Gastroesophageal sphincter (tissue), 3 donors: ENCODE measurements at regions not wholly inside any gene's neighbourhood (a gene's known extent, or its start where the extent isn't known, plus 50 kb on each side); places are given as distances from the start of the nearest gene placed in this dataset.

ENCODE experiments used
- POLR2A ChIP-seq, 2 donors: fragments of 450-650 bp; IDR thresholded peaks; one replicate each; pipeline ENCODE4 v1.6.1; 2017; ENCODE audit warnings: antibody characterized with exemption in 2 of 2, mild to moderate bottlenecking in 2 of 2, moderate library complexity in 1 of 2
- POLR2AphosphoS5 ChIP-seq: sonication (generic); formaldehyde crosslinking; IDR thresholded peaks from one replicate; pipeline ENCODE4 v1.6.1; 2017; ENCODE audit warnings: antibody characterized with exemption
- TF ChIP-seq, protein P1 (sequence below), 4 experiments: fragments of 200-600 bp in 2 of 4; fragments of 450-650 bp in 2 of 4; sonication (generic) in 1 of 4; IDR thresholded peaks; one replicate each; pipeline ENCODE4 v1.5.1; 2017 to 2019; ENCODE audit warnings: antibody characterized with exemption in 4 of 4, mild to moderate bottlenecking in 2 of 4, moderate library complexity in 2 of 4

DNA sequence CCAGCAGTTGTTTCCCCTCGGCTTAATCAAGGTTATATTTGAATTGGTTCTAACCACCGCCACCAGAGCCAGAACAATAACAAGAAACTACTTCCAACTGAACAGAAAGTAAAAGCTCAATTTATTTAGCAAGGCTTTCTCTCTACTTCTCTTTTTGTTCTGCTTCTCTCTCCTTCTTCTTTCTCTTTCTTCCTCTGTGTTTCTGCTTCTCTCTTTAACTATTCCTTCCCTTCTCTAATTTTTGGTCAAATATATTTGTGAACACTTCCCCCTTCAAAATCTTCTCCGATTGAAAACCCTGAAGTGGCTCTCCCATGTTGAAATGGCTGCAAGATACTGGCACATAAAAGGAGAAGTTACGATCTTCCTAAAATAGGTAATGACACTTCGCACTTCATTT lies 1195.9 kb upstream of the PRKX start:
- TF ChIP-seq, protein P1, sequence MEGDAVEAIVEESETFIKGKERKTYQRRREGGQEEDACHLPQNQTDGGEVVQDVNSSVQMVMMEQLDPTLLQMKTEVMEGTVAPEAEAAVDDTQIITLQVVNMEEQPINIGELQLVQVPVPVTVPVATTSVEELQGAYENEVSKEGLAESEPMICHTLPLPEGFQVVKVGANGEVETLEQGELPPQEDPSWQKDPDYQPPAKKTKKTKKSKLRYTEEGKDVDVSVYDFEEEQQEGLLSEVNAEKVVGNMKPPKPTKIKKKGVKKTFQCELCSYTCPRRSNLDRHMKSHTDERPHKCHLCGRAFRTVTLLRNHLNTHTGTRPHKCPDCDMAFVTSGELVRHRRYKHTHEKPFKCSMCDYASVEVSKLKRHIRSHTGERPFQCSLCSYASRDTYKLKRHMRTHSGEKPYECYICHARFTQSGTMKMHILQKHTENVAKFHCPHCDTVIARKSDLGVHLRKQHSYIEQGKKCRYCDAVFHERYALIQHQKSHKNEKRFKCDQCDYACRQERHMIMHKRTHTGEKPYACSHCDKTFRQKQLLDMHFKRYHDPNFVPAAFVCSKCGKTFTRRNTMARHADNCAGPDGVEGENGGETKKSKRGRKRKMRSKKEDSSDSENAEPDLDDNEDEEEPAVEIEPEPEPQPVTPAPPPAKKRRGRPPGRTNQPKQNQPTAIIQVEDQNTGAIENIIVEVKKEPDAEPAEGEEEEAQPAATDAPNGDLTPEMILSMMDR (IDR thresholded peaks at IDR 0.05): no peak
- TF ChIP-seq POLR2A (IDR thresholded peaks at IDR 0.05) (no peak), POLR2AphosphoS5 (no peak)
